ENCODE measurements at regions not wholly inside any gene's neighbourhood (a gene's known extent, or its start where the extent isn't known, plus 50 kb on each side); places are given as distances from the start of the nearest gene placed in this dataset.

DNA sequence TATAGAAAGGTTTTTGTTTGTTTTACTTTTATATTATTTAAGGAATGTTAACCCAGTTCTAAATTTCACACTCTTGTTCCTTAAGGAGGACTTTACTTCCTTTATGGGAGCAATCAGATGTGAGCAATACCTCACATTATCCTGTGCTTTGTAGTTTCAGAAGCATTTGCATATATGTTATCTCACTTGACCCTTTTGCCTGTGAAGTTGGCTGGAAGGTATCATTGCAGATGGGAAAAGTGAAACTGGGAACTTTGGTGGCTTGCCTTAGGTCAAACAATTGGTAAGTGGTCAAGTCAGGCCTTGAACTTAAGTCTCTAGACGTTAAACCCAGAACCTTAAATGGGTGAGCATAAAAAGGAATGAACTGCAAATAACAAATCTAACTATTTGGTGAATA is 90.6 kb downstream of the AREG start:
- Mint-ChIP-seq H3K4me1 (ENCODE audit: low read depth in 2 of 2) (no peaks in the 10 kb centered on the region), H3K9me3 (no peaks in the 10 kb centered on the region), H3K36me3 (no peaks in the 10 kb centered on the region), H3K27ac (no peak overlapping the region), H3K4me3 (no peak overlapping the region), H3K27me3 (peaks cover 6 to 19% of the 10 kb centered on the region in 2 donors)
- ATAC-seq (no peak), DNase-seq (ENCODE audit: low spot score) (no peak)

DNA sequence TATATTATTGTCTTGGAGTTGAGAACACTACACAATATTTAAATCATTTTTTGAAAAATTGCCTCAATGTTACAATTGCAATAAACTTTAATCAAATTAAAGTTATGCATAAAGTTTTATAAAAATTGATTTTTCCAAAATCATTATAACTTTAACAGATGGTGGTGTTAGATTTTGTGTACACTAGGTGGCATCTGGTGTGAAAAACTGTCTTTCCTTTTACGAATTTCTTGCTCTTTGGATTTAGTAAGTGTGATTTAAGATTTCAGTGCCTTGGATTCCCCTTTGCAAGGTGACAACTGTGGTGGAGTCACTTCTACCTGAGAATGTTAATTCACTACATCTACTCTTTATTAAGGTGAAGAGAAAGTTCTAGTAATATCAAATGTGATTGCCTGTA is 91.6 kb downstream of the AREG start:
- no peak overlapping the region for H3K4me3 Mint-ChIP-seq
- H3K4me1 Mint-ChIP-seq (ENCODE audit: low read depth in 2 of 2): no peaks in the 10 kb centered on the region
- ATAC-seq (no peak), DNase-seq (ENCODE audit: low spot score) (no peak)
- no peaks in the 10 kb centered on the region for H3K9me3 Mint-ChIP-seq
- no peak overlapping the region for H3K27ac Mint-ChIP-seq
- peaks cover 9 to 23% of the 10 kb centered on the region in 2 donors for H3K27me3 Mint-ChIP-seq
- no peaks in the 10 kb centered on the region for H3K36me3 Mint-ChIP-seq

DNA sequence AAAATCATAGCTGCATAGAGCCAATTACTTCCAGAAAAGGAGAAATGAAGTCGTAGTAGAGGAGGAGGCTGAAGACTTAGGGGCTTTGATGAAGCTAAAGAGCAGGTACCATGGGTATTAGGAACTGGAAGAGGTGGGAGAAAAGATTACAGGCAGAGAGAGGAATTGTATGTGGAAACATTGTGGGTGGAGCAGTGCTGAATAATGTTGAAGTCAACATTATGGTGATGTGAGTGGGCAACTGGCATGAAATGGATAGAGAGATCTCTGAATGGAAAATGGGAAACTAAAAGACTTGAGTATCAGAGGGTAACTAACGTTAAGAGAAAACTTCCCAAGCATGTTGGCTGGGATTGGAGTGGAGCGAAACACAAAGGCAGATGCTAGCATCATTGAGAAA is 92.5 kb downstream of the AREG start:
- no peaks in the 10 kb centered on the region for H3K9me3 Mint-ChIP-seq
- no peaks in the 10 kb centered on the region for H3K4me1 Mint-ChIP-seq (ENCODE audit: low read depth in 2 of 2)
- DNase-seq (ENCODE audit: low spot score): no peak
- no peak overlapping the region for H3K4me3 Mint-ChIP-seq
- no peak overlapping the region for H3K27ac Mint-ChIP-seq
- no peak for ATAC-seq
- H3K27me3 Mint-ChIP-seq: peaks cover 10 to 24% of the 10 kb centered on the region in 2 donors
- H3K36me3 Mint-ChIP-seq: no peaks in the 10 kb centered on the region

DNA sequence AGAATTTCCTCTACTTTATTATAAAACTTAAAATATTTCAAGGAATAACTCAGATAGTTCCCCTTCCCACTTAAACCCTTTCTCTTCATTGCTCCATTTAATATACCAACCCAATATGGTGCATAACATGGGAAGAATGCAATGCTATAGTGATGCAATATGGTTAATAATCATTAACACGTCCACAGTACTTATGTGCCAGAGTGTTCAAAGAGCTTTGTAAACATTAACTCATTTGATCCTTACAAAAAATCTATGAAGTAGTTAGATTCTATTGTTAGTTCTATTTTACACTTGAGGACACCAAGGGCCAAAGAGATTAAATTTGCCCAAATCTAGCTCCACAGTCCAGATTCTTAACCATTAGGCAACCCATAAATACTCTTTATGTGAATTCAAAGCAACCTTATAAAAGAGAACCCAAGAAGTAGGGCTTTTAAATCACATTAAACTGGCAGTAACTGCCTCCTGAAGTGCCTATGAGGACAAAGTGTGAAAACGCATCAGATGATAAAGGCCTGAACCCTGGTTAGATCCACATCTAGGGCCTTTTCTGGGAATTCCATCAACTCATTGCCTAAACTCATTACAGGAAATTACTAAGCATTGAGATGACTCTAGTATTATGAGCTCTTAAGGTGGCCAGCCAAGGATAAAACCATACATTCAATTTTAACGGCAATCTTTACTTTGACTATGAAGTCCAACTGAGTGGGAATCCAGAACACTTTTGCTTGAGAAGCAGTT is 94.3 kb downstream of the AREG start:
- Mint-ChIP-seq H3K27ac (no peak overlapping the region), H3K36me3 (no peaks in the 10 kb centered on the region), H3K27me3 (peaks cover 10 to 31% of the 10 kb centered on the region in 2 donors), H3K4me1 (ENCODE audit: low read depth in 2 of 2) (peaks cover 0 to 3% of the 10 kb centered on the region in 2 donors), H3K4me3 (no peak overlapping the region), H3K9me3 (no peaks in the 10 kb centered on the region)
- ATAC-seq (no peak), DNase-seq (ENCODE audit: low spot score) (no peak)

DNA sequence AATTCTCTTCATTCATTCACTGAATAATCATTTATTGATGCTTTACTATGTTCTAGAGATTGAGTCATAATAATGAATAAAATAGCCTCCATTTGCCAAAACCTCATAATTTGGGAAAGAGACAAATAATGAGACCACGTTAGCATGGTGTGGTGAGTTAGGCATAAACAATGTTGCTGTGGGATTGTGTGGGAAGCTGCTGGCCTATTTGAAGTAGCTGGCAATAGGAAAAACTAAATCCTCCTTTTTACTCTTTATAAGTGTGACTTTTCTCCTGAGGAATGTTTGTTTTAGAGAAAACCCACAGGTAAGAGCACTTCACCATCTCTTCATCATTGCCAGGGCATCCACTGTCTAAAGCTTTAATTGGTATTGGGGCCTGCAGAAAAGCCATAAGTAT is 95.3 kb downstream of the AREG start:
- DNase-seq (ENCODE audit: low spot score) (no peak), ATAC-seq (no peak)
- Mint-ChIP-seq H3K27me3 (peaks cover 10 to 31% of the 10 kb centered on the region in 2 donors), H3K9me3 (no peaks in the 10 kb centered on the region), H3K27ac (no peak overlapping the region), H3K36me3 (no peaks in the 10 kb centered on the region), H3K4me3 (no peak overlapping the region), H3K4me1 (ENCODE audit: low read depth in 2 of 2) (peaks cover 0 to 3% of the 10 kb centered on the region in 2 donors)

DNA sequence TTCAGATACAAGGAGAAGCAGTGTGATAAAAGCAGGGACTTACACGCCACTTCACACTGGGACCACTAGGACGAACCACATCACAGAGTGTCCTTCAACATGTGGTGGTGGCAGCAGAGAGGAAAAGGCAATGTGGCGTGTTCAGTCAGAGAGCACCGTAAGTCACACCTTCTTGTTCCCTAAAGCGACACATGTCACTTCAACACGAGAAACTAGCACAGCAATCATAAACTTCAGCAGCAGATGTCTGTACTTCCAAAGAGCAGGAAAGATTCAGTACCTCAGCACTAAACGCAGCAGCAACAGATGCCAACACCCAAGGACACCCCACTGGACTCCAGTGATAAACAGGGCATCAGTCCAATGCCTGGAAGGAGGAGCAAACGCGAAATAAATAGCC is 96.7 kb downstream of the AREG start:
- Mint-ChIP-seq H3K9me3 (no peaks in the 10 kb centered on the region), H3K27me3 (peaks cover 10 to 31% of the 10 kb centered on the region in 2 donors), H3K36me3 (no peaks in the 10 kb centered on the region), H3K27ac (no peak overlapping the region), H3K4me1 (ENCODE audit: low read depth in 2 of 2) (peaks cover 0 to 3% of the 10 kb centered on the region in 2 donors), H3K4me3 (no peak overlapping the region)
- ATAC-seq: no peak
- DNase-seq (ENCODE audit: low spot score): no peak

DNA sequence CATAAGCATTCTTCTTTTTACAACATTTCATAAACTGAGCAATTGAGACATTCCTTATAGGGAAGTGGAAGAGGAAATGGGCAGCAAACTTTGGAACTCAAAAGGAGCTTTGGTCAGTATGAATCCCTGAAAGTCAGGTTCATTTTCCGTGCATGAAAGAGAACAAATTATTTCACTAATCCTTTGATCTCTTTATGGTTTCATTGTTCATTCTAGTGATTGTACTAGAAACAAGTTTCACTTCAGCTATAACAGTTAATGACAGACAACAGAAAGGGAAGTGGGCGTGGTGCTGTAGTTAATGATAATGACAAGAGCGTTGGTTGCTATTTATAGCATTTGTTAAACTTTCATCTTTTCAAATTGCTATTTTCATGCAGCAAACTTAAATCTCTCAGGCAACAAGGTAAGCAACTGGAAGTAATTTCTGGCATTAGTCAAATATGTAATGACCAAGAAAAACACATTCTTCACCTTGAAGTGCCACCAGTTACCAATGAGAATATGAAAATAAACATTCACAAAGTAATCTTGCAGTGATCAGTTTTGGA is 98.4 kb downstream of the AREG start:
- H3K27me3 Mint-ChIP-seq: peaks cover 8 to 20% of the 10 kb centered on the region in 2 donors
- DNase-seq (ENCODE audit: low spot score) (no peak), ATAC-seq (no peak)
- H3K4me3 Mint-ChIP-seq: no peak overlapping the region
- H3K4me1 Mint-ChIP-seq (ENCODE audit: low read depth in 2 of 2): peaks cover 0 to 3% of the 10 kb centered on the region in 2 donors
- H3K27ac Mint-ChIP-seq: no peak overlapping the region
- no peaks in the 10 kb centered on the region for H3K36me3 Mint-ChIP-seq
- H3K9me3 Mint-ChIP-seq: no peaks in the 10 kb centered on the region

DNA sequence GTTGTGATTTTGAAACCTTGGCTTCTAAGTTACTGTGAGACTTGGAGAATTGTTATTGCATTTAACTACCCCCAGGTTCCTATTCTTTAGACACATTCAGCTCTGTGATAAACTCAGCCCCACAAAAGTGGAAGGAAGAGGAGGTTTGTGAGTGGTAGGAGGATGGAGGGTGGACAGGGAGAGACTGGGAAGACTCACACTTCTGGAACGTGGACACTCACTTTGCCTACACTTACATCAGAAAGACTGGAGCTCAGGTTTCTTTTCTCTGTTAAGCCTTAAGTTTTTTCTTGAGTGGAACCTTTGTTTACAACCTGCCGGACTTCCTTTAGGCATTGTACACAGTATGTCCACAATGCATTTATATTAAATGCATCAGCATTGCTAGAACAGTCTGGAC is 99.0 kb downstream of the AREG start:
- DNase-seq (ENCODE audit: low spot score) (no peak), ATAC-seq (no peak)
- Mint-ChIP-seq H3K4me3 (no peak overlapping the region), H3K27ac (no peak overlapping the region), H3K36me3 (no peaks in the 10 kb centered on the region), H3K4me1 (ENCODE audit: low read depth in 2 of 2) (peaks cover 0 to 3% of the 10 kb centered on the region in 2 donors), H3K27me3 (peaks cover 8 to 20% of the 10 kb centered on the region in 2 donors), H3K9me3 (no peaks in the 10 kb centered on the region)

DNA sequence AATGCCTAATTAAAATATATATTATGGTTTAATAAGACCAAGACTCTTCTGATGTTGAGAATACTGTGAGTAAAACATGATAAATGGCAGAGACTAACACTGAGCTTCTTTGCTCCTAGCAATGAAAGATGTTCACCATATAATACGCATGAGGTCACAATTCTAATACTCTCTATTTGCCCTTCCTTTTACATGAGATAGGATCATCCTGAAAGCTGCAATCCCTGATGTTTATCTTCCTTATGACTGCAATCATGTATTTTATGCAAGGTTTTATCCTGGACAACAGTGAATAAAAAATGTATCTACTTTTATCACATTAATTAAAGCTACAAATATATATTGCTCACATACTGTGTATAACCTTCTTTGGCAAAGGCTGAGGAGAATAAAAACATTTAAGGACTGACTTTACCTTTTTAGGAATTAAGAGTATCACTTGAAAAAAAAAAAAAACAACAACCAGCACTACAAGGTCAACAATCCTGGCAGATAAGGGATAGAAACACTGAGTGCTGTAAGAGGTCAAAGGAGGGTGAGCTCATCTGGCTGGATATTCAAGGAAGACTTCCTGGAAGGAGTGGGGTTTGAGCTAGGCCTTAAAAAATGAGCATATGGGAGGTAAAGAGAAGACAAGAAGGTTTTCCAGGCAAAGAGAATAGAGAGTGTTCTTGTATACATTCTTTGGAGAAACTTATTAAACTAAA is 99.9 kb downstream of the AREG start:
- DNase-seq (ENCODE audit: low spot score) (no peak), ATAC-seq (no peak)
- H3K27me3 Mint-ChIP-seq: peaks cover 8 to 20% of the 10 kb centered on the region in 2 donors
- no peaks in the 10 kb centered on the region for H3K9me3 Mint-ChIP-seq
- H3K27ac Mint-ChIP-seq: no peak overlapping the region
- H3K4me3 Mint-ChIP-seq: no peak overlapping the region
- H3K36me3 Mint-ChIP-seq: no peaks in the 10 kb centered on the region
- peaks cover 0 to 3% of the 10 kb centered on the region in 2 donors for H3K4me1 Mint-ChIP-seq (ENCODE audit: low read depth in 2 of 2)

DNA sequence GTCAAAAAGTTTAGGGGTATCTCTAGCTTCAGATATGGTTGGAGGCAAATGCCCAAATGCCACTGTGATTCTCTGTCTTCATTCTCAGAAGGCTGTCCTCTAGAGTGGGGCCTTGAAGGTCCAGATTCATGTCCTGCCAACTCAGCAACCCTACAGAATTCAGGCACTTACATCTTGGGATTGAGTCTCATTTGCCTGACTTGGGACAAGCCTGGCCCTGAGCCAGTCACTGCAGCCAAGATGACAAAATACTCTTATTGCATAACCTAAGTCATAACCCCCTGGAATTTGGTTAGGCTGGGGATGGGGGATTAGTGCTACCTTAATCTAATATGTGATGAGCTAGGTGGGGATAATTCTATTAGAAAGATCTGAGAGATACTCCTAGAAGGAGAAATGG is 100.5 kb downstream of the AREG start:
- Mint-ChIP-seq H3K27ac (no peak overlapping the region), H3K36me3 (no peaks in the 10 kb centered on the region), H3K27me3 (peaks cover 8 to 20% of the 10 kb centered on the region in 2 donors), H3K9me3 (no peaks in the 10 kb centered on the region), H3K4me1 (ENCODE audit: low read depth in 2 of 2) (peaks cover 0 to 3% of the 10 kb centered on the region in 2 donors), H3K4me3 (no peak overlapping the region)
- ATAC-seq (no peak), DNase-seq (ENCODE audit: low spot score) (no peak)

DNA sequence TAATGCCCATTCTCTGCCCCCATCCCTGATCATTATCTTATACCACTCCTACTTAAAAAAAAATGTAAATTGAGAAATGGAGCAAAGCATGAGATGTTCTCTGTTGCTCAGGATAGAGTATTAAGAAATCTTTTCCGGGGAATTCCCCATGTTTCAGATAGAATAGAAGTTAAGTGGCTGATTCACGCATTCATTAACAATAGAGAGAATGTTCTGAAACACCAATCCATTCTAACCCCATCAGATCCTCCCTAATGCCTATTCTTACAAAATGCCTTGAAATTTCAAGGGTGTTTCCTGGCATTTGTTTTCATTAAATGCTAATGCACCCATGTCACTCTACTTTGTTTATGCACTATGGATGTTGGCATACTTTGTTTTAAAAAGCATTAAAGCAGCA is 101.1 kb downstream of the AREG start:
- H3K9me3 Mint-ChIP-seq: no peaks in the 10 kb centered on the region
- peaks cover 8 to 20% of the 10 kb centered on the region in 2 donors for H3K27me3 Mint-ChIP-seq
- H3K4me3 Mint-ChIP-seq: no peak overlapping the region
- H3K27ac Mint-ChIP-seq: no peak overlapping the region
- H3K36me3 Mint-ChIP-seq: no peaks in the 10 kb centered on the region
- DNase-seq (ENCODE audit: low spot score): no peak
- no peak for ATAC-seq
- peaks cover 0 to 3% of the 10 kb centered on the region in 2 donors for H3K4me1 Mint-ChIP-seq (ENCODE audit: low read depth in 2 of 2)

DNA sequence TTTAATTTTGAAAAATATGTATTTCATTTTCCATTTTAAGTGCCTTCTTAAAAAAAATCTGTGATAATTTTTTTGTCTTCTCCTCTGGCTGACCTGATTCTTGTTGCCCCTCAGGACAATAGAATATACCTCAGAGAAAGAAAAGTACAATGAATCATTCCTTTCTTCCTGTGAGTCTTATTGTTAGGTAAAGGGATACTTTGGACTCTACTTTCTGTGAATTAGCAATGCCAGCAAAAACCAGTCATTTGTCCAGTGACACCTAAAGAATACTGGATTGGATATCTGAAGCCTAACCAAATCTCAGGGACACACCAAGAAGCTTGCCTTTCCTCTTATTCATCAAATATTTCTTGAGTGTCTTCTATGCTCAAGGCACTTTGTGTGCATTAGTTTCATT is 102.1 kb downstream of the AREG start:
- no peak for DNase-seq (ENCODE audit: low spot score)
- Mint-ChIP-seq H3K36me3 (no peaks in the 10 kb centered on the region), H3K27ac (no peak overlapping the region)

DNA sequence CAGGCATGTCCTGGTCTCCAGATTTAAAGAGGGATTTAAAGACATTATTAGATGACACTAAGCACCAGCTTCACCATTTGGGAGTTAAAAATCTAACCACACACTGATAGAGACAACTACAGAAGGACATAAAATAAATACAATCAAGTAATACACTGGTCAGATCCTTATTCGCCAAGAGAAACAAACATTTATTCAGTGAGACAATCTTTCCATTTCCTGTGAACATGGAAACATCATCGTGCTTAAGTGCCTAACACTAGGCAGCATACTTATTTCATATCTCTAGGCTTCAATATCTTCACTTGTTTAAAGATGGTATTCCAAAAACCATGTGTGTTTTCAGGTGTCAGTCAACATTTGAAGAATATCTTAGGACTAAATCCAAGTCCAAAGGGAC is 103.6 kb downstream of the AREG start:
- Mint-ChIP-seq H3K27me3 (peaks cover 5 to 6% of the 10 kb centered on the region in 2 donors), H3K36me3 (no peaks in the 10 kb centered on the region), H3K27ac (no peak overlapping the region), H3K9me3 (no peaks in the 10 kb centered on the region), H3K4me1 (ENCODE audit: low read depth in 2 of 2) (no peaks in the 10 kb centered on the region), H3K4me3 (no peak overlapping the region)
- ATAC-seq (no peak), DNase-seq (ENCODE audit: low spot score) (no peak)

More for the DNA sequence above, 102.1 kb downstream of the AREG start:
- Mint-ChIP-seq H3K4me3 (no peak overlapping the region), H3K27me3 (peaks cover 2 to 11% of the 10 kb centered on the region in 2 donors), H3K9me3 (no peaks in the 10 kb centered on the region), H3K4me1 (ENCODE audit: low read depth in 2 of 2) (peaks cover 0 to 3% of the 10 kb centered on the region in 2 donors)
- no peak for ATAC-seq

DNA sequence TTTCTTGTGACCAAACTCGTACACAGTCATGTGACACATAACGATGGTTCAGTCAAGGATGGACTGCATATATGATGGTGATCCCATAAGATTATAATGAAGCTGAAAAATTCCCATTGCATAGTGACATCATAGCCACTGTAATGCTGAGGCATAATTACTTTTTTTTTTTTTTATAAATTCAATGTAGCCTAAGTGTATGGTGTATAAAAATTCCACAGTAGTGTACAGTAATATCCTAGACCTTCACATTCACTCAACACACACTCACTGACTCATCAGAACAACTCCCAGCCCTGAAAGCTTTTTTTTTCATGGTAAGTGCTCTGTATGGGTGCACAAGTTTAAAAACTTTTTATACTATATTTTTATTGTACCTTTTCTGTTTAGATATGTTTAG is 105.0 kb downstream of the AREG start:
- no peak for DNase-seq (ENCODE audit: low spot score)

More for the DNA sequence above, 105.0 kb downstream of the AREG start:
- H3K4me3 Mint-ChIP-seq: no peak overlapping the region
- H3K4me1 Mint-ChIP-seq (ENCODE audit: low read depth in 2 of 2): no peaks in the 10 kb centered on the region
- no peaks in the 10 kb centered on the region for H3K9me3 Mint-ChIP-seq
- no peaks in the 10 kb centered on the region for H3K36me3 Mint-ChIP-seq
- H3K27me3 Mint-ChIP-seq: peaks cover 5 to 6% of the 10 kb centered on the region in 2 donors
- no peak for ATAC-seq
- no peak overlapping the region for H3K27ac Mint-ChIP-seq

Data from natural killer cell treated with Interleukin-12 subunit alpha and Interleukin-12 subunit beta and Interleukin-15 and Interleukin-18, amount 100 ng/mL, for 72 hours (primary cell).